Caco-2 (cell line): ENCODE measurements at regions not wholly inside any gene's neighbourhood (a gene's known extent, or its start where the extent isn't known, plus 50 kb on each side); places are given as distances from the start of the nearest gene placed in this dataset.
"Not testable (repeated sequence)": the region's sequence is repeated elsewhere in the genome, so short reads cannot be mapped to it uniquely, and the experiment has no call there.

ENCODE experiments used
- BruUV-seq: library from RNA; stranded (reverse); fragments of 400-500 nt; replicated peaks from 2 replicates; lab custom pipeline; 2021; lab: Mats Ljungman, UMichigan
- CTCF ChIA-PET: fragments of 300-600 bp; sonication (Branson Sonifier 250); formaldehyde crosslinking; loops from one replicate; lab custom pipeline; 2022; ENCODE audit warnings: antibody characterized with exemption; lab: Charles Lee
- POLR2A ChIA-PET: fragments of 300-600 bp; sonication (Branson Sonifier 250); formaldehyde crosslinking; loops from one replicate; lab custom pipeline; 2022; ENCODE audit warnings: antibody characterized with exemption; lab: Charles Lee
- DNase-seq, 2 experiments: peaks; one replicate each; pipeline versions ENCODE4 v3.0.0 to v3.0.0-alpha.2; 2020 to 2022
- H3K27me3 ChIP-seq: replicated peaks from 2 replicates; pipeline ENCODE4 v1.6.0; 2011; ENCODE audit warnings: low read length; ENCODE audit not compliant: control insufficient read depth, insufficient read depth
- H3K36me3 ChIP-seq: 2 replicates; pipeline ENCODE4 v1.5.1; 2011; ENCODE audit warnings: low read length; ENCODE audit not compliant: control insufficient read depth, insufficient read depth
- H3K4me1 ChIP-seq: fragments of 250-450 bp; sonication (Bioruptor Pico); 2 replicates; pipeline ENCODE4 v1.5.1; 2020; ENCODE audit warnings: mild to moderate bottlenecking
- H3K4me3 ChIP-seq: 2 replicates; pipeline ENCODE4 v1.5.1; 2011; ENCODE audit warnings: low read depth, mild to moderate bottlenecking, control low read depth, low read length
- H3K9me3 ChIP-seq: fragments of 250-450 bp; sonication (Bioruptor Pico); 2 replicates; pipeline ENCODE4 v1.5.1; 2020; ENCODE audit warnings: mild to moderate bottlenecking, moderate library complexity
- H3K27ac Mint-ChIP-seq: one replicate; pipeline ENCODE4 v1.8.0; 2022; ENCODE audit warnings: mixed read lengths; ENCODE audit not compliant: unreplicated experiment
- H3K27me3 Mint-ChIP-seq: one replicate; pipeline ENCODE4 v1.8.0; 2022; ENCODE audit warnings: mixed read lengths; ENCODE audit not compliant: insufficient read depth, unreplicated experiment
- H3K36me3 Mint-ChIP-seq: one replicate; pipeline ENCODE4 v1.8.0; 2022; ENCODE audit warnings: mild to moderate bottlenecking, mixed read lengths; ENCODE audit not compliant: insufficient read depth, unreplicated experiment
- H3K4me1 Mint-ChIP-seq: one replicate; pipeline ENCODE4 v1.8.0; 2022; ENCODE audit warnings: low read depth, mixed read lengths; ENCODE audit not compliant: unreplicated experiment
- H3K4me3 Mint-ChIP-seq: one replicate; pipeline ENCODE4 v1.8.0; 2022; ENCODE audit warnings: mild to moderate bottlenecking, moderate library complexity, mixed read lengths; ENCODE audit not compliant: unreplicated experiment
- H3K9me3 Mint-ChIP-seq: one replicate; pipeline ENCODE4 v1.8.0; 2022; ENCODE audit warnings: mixed read lengths; ENCODE audit not compliant: unreplicated experiment
- intact Hi-C: fragments of 100-400 bp; cut with micrococcal nuclease; formaldehyde crosslinking; loops from one replicate; pipeline ENCODE4 v1.10.0; 2022; ENCODE audit not compliant: unreplicated experiment
- TF ChIP-seq, protein P1 (sequence below), 2 experiments: fragments of 200-600 bp in 1 of 2; IDR thresholded peaks; 1 replicate in 1 of 2; 2 replicates in 1 of 2; pipeline versions ENCODE4 v1.5.1 to v1.8.0; 2011 to 2022; ENCODE audit warnings: antibody characterized with exemption in 1 of 2, control low read depth in 1 of 2, inconsistent platforms in 1 of 2, low read depth in 1 of 2, low read length in 1 of 2, mild to moderate bottlenecking in 1 of 2, moderate library complexity in 1 of 2; ENCODE audit not compliant: insufficient read depth in 1 of 2, severe bottlenecking in 1 of 2, unreplicated experiment in 1 of 2

DNA sequence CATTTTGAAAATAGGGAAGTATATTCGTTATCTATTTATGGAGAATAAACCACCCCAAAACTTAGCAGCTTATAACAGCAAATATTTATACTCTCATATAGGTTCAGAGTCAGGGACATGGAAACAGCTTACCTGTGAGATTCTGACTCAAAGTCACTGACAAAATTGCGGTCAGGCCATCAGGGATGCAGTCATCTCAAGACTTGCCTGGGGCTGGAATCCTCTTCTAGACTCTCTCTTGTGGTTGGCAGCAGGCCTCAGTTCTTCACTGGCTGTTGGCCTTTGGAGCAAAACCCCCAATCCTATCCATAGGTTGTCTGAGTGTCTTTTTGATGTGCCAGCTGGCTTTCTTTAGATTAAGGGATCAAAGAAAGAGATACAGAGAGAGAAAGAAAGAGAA, 275.6 kb downstream of the SEC61B start:
- CTCF ChIA-PET: no interaction called here

DNA sequence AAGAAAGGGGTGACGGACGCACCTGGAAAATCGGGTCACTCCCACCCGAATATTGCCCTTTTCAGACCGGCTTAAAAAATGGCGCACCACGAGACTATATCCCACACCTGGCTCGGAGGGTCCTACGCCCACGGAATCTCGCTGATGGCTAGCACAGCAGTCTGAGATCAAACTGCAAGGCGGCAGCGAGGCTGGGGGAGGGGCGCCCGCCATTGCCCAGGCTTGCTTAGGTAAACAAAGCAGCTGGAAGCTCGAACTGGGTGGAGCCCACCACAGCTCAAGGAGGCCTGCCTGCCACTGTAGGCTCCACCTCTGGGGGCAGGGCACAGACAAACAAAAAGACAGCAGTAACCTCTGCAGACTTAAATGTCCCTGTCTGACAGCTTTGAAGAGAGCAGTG, 276.9 kb downstream of the SEC61B start:
- BruUV-seq, H3K4me3 Mint-ChIP-seq, POLR2A ChIA-PET, CTCF ChIA-PET, H3K9me3 ChIP-seq, H3K27ac Mint-ChIP-seq, H3K36me3 ChIP-seq, H3K27me3 Mint-ChIP-seq, H3K27me3 ChIP-seq, H3K4me1 Mint-ChIP-seq, H3K36me3 Mint-ChIP-seq, H3K4me1 ChIP-seq, H3K9me3 Mint-ChIP-seq, DNase-seq, intact Hi-C loops, H3K4me3 ChIP-seq: not testable (repeated sequence)

More for the DNA sequence above, 275.6 kb downstream of the SEC61B start:
- intact Hi-C loops: no loop called here
- no peaks in the 10 kb centered on the region for H3K27me3 Mint-ChIP-seq
- DNase-seq: no peak
- POLR2A ChIA-PET: no interaction called here
- no peaks in the 10 kb centered on the region for H3K36me3 Mint-ChIP-seq
- no peaks in the 10 kb centered on the region for H3K4me1 ChIP-seq
- H3K9me3 ChIP-seq: no peaks in the 10 kb centered on the region
- H3K27ac Mint-ChIP-seq: no peak overlapping the region
- BruUV-seq: no TSS peak
- no peak overlapping the region for H3K4me3 Mint-ChIP-seq
- H3K4me3 ChIP-seq: no peak overlapping the region
- H3K27me3 ChIP-seq: no peaks in the 10 kb centered on the region
- H3K9me3 Mint-ChIP-seq: peaks cover 10% of the 10 kb centered on the region
- no peaks in the 10 kb centered on the region for H3K36me3 ChIP-seq
- TF ChIP-seq, protein P1, sequence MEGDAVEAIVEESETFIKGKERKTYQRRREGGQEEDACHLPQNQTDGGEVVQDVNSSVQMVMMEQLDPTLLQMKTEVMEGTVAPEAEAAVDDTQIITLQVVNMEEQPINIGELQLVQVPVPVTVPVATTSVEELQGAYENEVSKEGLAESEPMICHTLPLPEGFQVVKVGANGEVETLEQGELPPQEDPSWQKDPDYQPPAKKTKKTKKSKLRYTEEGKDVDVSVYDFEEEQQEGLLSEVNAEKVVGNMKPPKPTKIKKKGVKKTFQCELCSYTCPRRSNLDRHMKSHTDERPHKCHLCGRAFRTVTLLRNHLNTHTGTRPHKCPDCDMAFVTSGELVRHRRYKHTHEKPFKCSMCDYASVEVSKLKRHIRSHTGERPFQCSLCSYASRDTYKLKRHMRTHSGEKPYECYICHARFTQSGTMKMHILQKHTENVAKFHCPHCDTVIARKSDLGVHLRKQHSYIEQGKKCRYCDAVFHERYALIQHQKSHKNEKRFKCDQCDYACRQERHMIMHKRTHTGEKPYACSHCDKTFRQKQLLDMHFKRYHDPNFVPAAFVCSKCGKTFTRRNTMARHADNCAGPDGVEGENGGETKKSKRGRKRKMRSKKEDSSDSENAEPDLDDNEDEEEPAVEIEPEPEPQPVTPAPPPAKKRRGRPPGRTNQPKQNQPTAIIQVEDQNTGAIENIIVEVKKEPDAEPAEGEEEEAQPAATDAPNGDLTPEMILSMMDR (IDR thresholded peaks at IDR 0.05; ENCODE audit: insufficient read depth in 1 of 2, low read depth in 1 of 2, low read length in 1 of 2, severe bottlenecking in 1 of 2, unreplicated experiment in 1 of 2): no peak
- no peaks in the 10 kb centered on the region for H3K4me1 Mint-ChIP-seq

DNA sequence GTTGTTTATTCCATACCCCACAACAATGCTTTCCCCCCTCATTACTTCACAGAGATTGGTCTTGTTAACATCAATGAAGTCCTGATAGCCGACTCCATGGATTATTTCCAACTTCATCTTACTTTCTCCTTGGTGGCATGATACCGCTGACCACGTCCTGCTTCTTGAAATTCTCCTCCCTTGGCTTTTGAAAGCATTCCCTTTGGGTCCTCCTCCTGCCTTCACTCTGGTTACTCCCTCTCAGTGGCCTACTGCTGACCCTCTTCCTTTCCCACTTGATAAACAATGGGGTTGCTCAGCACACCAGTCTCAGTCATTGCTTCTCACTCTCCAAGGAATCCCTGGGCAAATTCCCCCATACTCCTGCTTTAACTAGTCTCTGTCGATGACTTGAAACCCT, 283.9 kb downstream of the SEC61B start:
- ChIA-PET POLR2A (no interaction called here), CTCF (no interaction called here)
- Mint-ChIP-seq H3K27me3 (peaks cover 4% of the 10 kb centered on the region), H3K9me3 (no peaks in the 10 kb centered on the region), H3K27ac (no peak overlapping the region), H3K36me3 (no peaks in the 10 kb centered on the region), H3K4me3 (no peak overlapping the region), H3K4me1 (no peaks in the 10 kb centered on the region)
- intact Hi-C loops: no loop called here
- Histone ChIP-seq H3K27me3 (no peaks in the 10 kb centered on the region; the same call in 1 of the 2 replicates), H3K4me1 (no peaks in the 10 kb centered on the region), H3K36me3 (no peaks in the 10 kb centered on the region), H3K4me3 (no peak overlapping the region), H3K9me3 (no peaks in the 10 kb centered on the region)
- DNase-seq: no peak
- TF ChIP-seq, protein P1 (IDR thresholded peaks at IDR 0.05; ENCODE audit: insufficient read depth in 1 of 2, low read depth in 1 of 2, low read length in 1 of 2, severe bottlenecking in 1 of 2, unreplicated experiment in 1 of 2): no peak
- BruUV-seq: no TSS peak
